NOMO-1 (cell line): ENCODE measurements at regions not wholly inside any gene's neighbourhood (a gene's known extent, or its start where the extent isn't known, plus 50 kb on each side); places are given as distances from the start of the nearest gene placed in this dataset.
"Not testable (repeated sequence)": the region's sequence is repeated elsewhere in the genome, so short reads cannot be mapped to it uniquely, and the experiment has no call there.

Experiments
- DNase-seq, 2 experiments: peaks; one replicate each; lab custom pipeline; 2025; ENCODE audit not compliant: unreplicated experiment in 2 of 2; lab: John Stamatoyannopoulos, UW

GRCh38 chr16:63497408-63497807 is 1461.2 kb upstream of the CDH8 start:
- DNase-seq = no peak

GRCh38 chr16:63496282-63496681 is 1460.0 kb upstream of the CDH8 start:
- DNase-seq = no peak

GRCh38 chr16:63488955-63489354 is 1452.7 kb upstream of the CDH8 start:
- no peak for DNase-seq

- DNase-seq = no peak
Observed at GRCh38 chr16:63481060-63481459, 1444.8 kb upstream of the CDH8 start.

GRCh38 chr16:63473725-63474124 is 1437.5 kb upstream of the CDH8 start:
- DNase-seq = no peak

- DNase-seq = no peak
Observed at GRCh38 chr16:63467513-63467912, 1431.3 kb upstream of the CDH8 start.

- DNase-seq = no peak
Observed at GRCh38 chr16:63462316-63462715, 1426.1 kb upstream of the CDH8 start.

- DNase-seq = no peak
Observed at GRCh38 chr16:63461248-63461841, 1425.1 kb upstream of the CDH8 start.

GRCh38 chr16:63458846-63459245 is 1422.6 kb upstream of the CDH8 start:
- no peak for DNase-seq

- DNase-seq = no peak
Observed at GRCh38 chr16:63457869-63458268, 1421.6 kb upstream of the CDH8 start.

- no peak for DNase-seq
Observed at GRCh38 chr16:63453261-63453660, 1417.0 kb upstream of the CDH8 start.

- DNase-seq = no peak
Observed at GRCh38 chr16:63447121-63447520, 1410.9 kb upstream of the CDH8 start.

- DNase-seq = no peak
Observed at GRCh38 chr16:63442246-63442645, 1406.0 kb upstream of the CDH8 start.

- DNase-seq = no peak
Observed at GRCh38 chr16:63426275-63426870, 1390.1 kb upstream of the CDH8 start.

GRCh38 chr16:63422715-63423114 is 1386.5 kb upstream of the CDH8 start:
- DNase-seq = no peak

- DNase-seq = no peak
Observed at GRCh38 chr16:63416712-63417111, 1380.5 kb upstream of the CDH8 start.

GRCh38 chr16:63415014-63415413 is 1378.8 kb upstream of the CDH8 start:
- DNase-seq = no peak

- DNase-seq = no peak
Observed at GRCh38 chr16:63410594-63410993, 1374.4 kb upstream of the CDH8 start.

GRCh38 chr16:63403792-63404191 is 1367.6 kb upstream of the CDH8 start:
- DNase-seq = no peak

- DNase-seq = not testable (repeated sequence)
Observed at GRCh38 chr16:63388277-63388676, 1352.0 kb upstream of the CDH8 start.

GRCh38 chr16:63385714-63386432 is 1349.6 kb upstream of the CDH8 start:
- DNase-seq = no peak

- no peak for DNase-seq
Observed at GRCh38 chr16:63373744-63374143, 1337.5 kb upstream of the CDH8 start.
